H9 (cell line): ENCODE measurements at regions not wholly inside any gene's neighbourhood (a gene's known extent, or its start where the extent isn't known, plus 50 kb on each side); places are given as distances from the start of the nearest gene placed in this dataset.

Experiments
- DNase-seq: peaks from one replicate; pipeline ENCODE4 v3.0.0-alpha.2; 2017
- H2AFZ ChIP-seq: one replicate; pipeline ENCODE4 v1.6.1; 2013; ENCODE audit warnings: mild to moderate bottlenecking, low read length, control low read depth, moderate library complexity
- H2AK5ac ChIP-seq: 2 replicates; pipeline ENCODE4 v1.6.1; 2013; ENCODE audit warnings: low read length, control low read depth, mixed read lengths; ENCODE audit not compliant: insufficient read length
- H2BK120ac ChIP-seq: one replicate; pipeline ENCODE4 v1.6.1; 2013; ENCODE audit warnings: low read depth, mild to moderate bottlenecking, low read length, control low read depth, inconsistent platforms; ENCODE audit not compliant: poor library complexity, severe bottlenecking
- H2BK12ac ChIP-seq: 2 replicates; pipeline ENCODE4 v1.6.1; 2013; ENCODE audit warnings: low read length, control low read depth, mixed read lengths, low read depth; ENCODE audit not compliant: insufficient read length
- H2BK15ac ChIP-seq: 2 replicates; pipeline ENCODE4 v1.6.1; 2013; ENCODE audit warnings: low read depth, low read length, control low read depth
- H2BK20ac ChIP-seq: one replicate; pipeline ENCODE4 v1.6.1; 2013; ENCODE audit warnings: low read depth, mild to moderate bottlenecking, low read length, control low read depth, inconsistent platforms; ENCODE audit not compliant: poor library complexity, severe bottlenecking
- H2BK5ac ChIP-seq: 2 replicates; pipeline ENCODE4 v1.6.1; 2013; ENCODE audit warnings: low read length, control low read depth, mixed read lengths; ENCODE audit not compliant: insufficient read length
- H3K14ac ChIP-seq: 2 replicates; pipeline ENCODE4 v1.6.1; 2013; ENCODE audit warnings: low read length, control low read depth; ENCODE audit not compliant: insufficient read depth
- H3K18ac ChIP-seq: 2 replicates; pipeline ENCODE4 v1.6.1; 2013; ENCODE audit warnings: low read depth, mild to moderate bottlenecking, mixed read lengths, low read length, control low read depth; ENCODE audit not compliant: insufficient read length
- H3K23ac ChIP-seq: 2 replicates; pipeline ENCODE4 v1.6.1; 2013; ENCODE audit warnings: low read length, control low read depth, mixed read lengths, low read depth; ENCODE audit not compliant: insufficient read length
- H3K23me2 ChIP-seq: 2 replicates; pipeline ENCODE4 v1.6.1; 2013; ENCODE audit warnings: low read depth, mild to moderate bottlenecking, mixed read lengths, low read length, control low read depth; ENCODE audit not compliant: insufficient read length, poor library complexity, severe bottlenecking
- H3K27ac ChIP-seq: 2 replicates; pipeline ENCODE4 v1.5.1; 2013; ENCODE audit warnings: low read length, control low read depth, mixed read lengths, low read depth; ENCODE audit not compliant: insufficient read length
- H3K27me3 ChIP-seq: 2 replicates; pipeline ENCODE4 v1.6.1; 2013; ENCODE audit warnings: low read length, control low read depth, inconsistent platforms; ENCODE audit not compliant: insufficient read depth
- H3K4ac ChIP-seq: 2 replicates; pipeline ENCODE4 v1.6.1; 2013; ENCODE audit warnings: low read depth, mild to moderate bottlenecking, control low read depth, inconsistent platforms, low read length, moderate library complexity
- H3K4me1 ChIP-seq: 2 replicates; pipeline ENCODE4 v1.6.1; 2013; ENCODE audit warnings: low read length, control low read depth, inconsistent platforms; ENCODE audit not compliant: insufficient read depth
- H3K4me2 ChIP-seq: 2 replicates; pipeline ENCODE4 v1.6.1; 2013; ENCODE audit warnings: low read length, control low read depth, mixed read lengths; ENCODE audit not compliant: insufficient read length, insufficient read depth
- H3K56ac ChIP-seq: 2 replicates; pipeline ENCODE4 v1.6.1; 2013; ENCODE audit warnings: low read depth, mild to moderate bottlenecking, mixed read lengths, low read length, control low read depth; ENCODE audit not compliant: insufficient read length
- H3K79me1 ChIP-seq: 2 replicates; pipeline ENCODE4 v1.6.1; 2013; ENCODE audit warnings: low read depth, mild to moderate bottlenecking, moderate library complexity, low read length, control low read depth, inconsistent platforms; ENCODE audit not compliant: insufficient read depth, poor library complexity, severe bottlenecking
- H3K79me2 ChIP-seq: 2 replicates; pipeline ENCODE4 v1.6.1; 2013; ENCODE audit warnings: low read length, control low read depth, inconsistent platforms; ENCODE audit not compliant: insufficient read depth
- H3K9ac ChIP-seq: 2 replicates; pipeline ENCODE4 v1.6.1; 2013; ENCODE audit warnings: low read length, control low read depth, mixed read lengths; ENCODE audit not compliant: insufficient read length; ENCODE audit errors: extremely low read depth
- H3K9me3 ChIP-seq: one replicate; pipeline ENCODE4 v1.6.1; 2013; ENCODE audit warnings: low read depth, low read length, inconsistent platforms; ENCODE audit not compliant: control insufficient read depth
- H3T11ph ChIP-seq: one replicate; pipeline ENCODE4 v1.6.1; 2013; ENCODE audit warnings: mild to moderate bottlenecking, low read length, control low read depth, inconsistent platforms
- H4K20me1 ChIP-seq: one replicate; pipeline ENCODE4 v1.6.1; 2013; ENCODE audit not compliant: control insufficient read depth, insufficient read length, insufficient read depth
- H4K5ac ChIP-seq: 2 replicates; pipeline ENCODE4 v1.6.1; 2013; ENCODE audit warnings: low read depth, mild to moderate bottlenecking, mixed read lengths, low read length, control low read depth; ENCODE audit not compliant: insufficient read length
- H4K8ac ChIP-seq: replicated peaks from 2 replicates; pipeline ENCODE4 v1.6.1; 2013; ENCODE audit warnings: low read length, control low read depth, mixed read lengths, low read depth; ENCODE audit not compliant: insufficient read length
- H4K91ac ChIP-seq: 2 replicates; pipeline ENCODE4 v1.6.1; 2013; ENCODE audit warnings: low read depth, mild to moderate bottlenecking, moderate library complexity, mixed read lengths, low read length, control low read depth; ENCODE audit not compliant: insufficient read length
- H3K27ac Mint-ChIP-seq, 3 experiments: 2 replicates in 2 of 3; 3 replicates in 1 of 3; pipeline ENCODE4 v1.8.0; 2020 to 2021; ENCODE audit warnings: mixed read lengths in 3 of 3, mild to moderate bottlenecking in 1 of 3, moderate library complexity in 1 of 3
- H3K27me3 Mint-ChIP-seq: 2 replicates; pipeline ENCODE4 v1.8.0; 2021; ENCODE audit warnings: low read depth, mild to moderate bottlenecking, moderate library complexity, mixed read lengths
- H3K36me3 Mint-ChIP-seq, 3 experiments: 2 replicates in 2 of 3; 3 replicates in 1 of 3; pipeline ENCODE4 v1.8.0; 2020 to 2021; ENCODE audit warnings: low read depth in 3 of 3, mixed read lengths in 3 of 3; ENCODE audit not compliant: insufficient read depth in 1 of 3
- H3K4me1 Mint-ChIP-seq, 2 experiments: 2 replicates each; pipeline ENCODE4 v1.8.0; 2020; ENCODE audit warnings: mixed read lengths in 2 of 2
- H3K4me3 Mint-ChIP-seq, 2 experiments: 2 replicates in 1 of 2; 3 replicates in 1 of 2; pipeline ENCODE4 v1.8.0; 2020 to 2021; ENCODE audit warnings: mild to moderate bottlenecking in 2 of 2, mixed read lengths in 2 of 2, moderate library complexity in 1 of 2
- H3K9me3 Mint-ChIP-seq, 2 experiments: 2 replicates in 1 of 2; 3 replicates in 1 of 2; pipeline ENCODE4 v1.8.0; 2020; ENCODE audit warnings: mild to moderate bottlenecking in 2 of 2, mixed read lengths in 2 of 2, moderate library complexity in 1 of 2
- CTCF ChIP-seq: fragments of 200-600 bp; sonication (generic); conservative IDR thresholded peaks from 3 replicates; pipeline ENCODE4 v1.8.0; 2021; ENCODE audit warnings: antibody characterized with exemption, mild to moderate bottlenecking
- WGBS: extraction: QIAGEN DNeasy Blood & Tissue Kit; methylation state at CpG from one replicate; pipeline ENCODE4 v1.1.7; 2013; ENCODE audit warnings: missing lambda C conversion rate, low lambda C conversion rate, mixed read lengths; ENCODE audit not compliant: insufficient read length; ENCODE audit errors: extremely low coverage; 5-methylcytosine and 5-hydroxymethylcytosine counted together

- no peak overlapping the region for H3K18ac ChIP-seq
- no peak overlapping the region for H3T11ph ChIP-seq
- no peak overlapping the region for H4K8ac ChIP-seq
- H3K23me2 ChIP-seq, result no peaks in the 10 kb centered on the region
- WGBS, result no CpG with 5 or more reads among the region's 11 CpGs
- no peak overlapping the region for H3K23ac ChIP-seq
- H2BK15ac ChIP-seq, result no peak overlapping the region
- no peak overlapping the region for H3K14ac ChIP-seq
- no peak overlapping the region for H2AFZ ChIP-seq
- Mint-ChIP-seq H3K27me3 (no peaks in the 10 kb centered on the region), H3K4me1 (peaks cover 6% of the 10 kb centered on the region in 2 experiments), H3K4me3 (no peak overlapping the region), H3K36me3 (no peaks in the 10 kb centered on the region; a peak in 1 of 7 replicates), H3K9me3 (no peaks in the 10 kb centered on the region), H3K27ac (no peak overlapping the region; a peak in 1 of 7 replicates)
- no peak overlapping the region for H3K4me2 ChIP-seq
- no peaks in the 10 kb centered on the region for H4K20me1 ChIP-seq
- H4K5ac ChIP-seq, result no peak overlapping the region
- H2BK20ac ChIP-seq, result no peak overlapping the region
- TF ChIP-seq CTCF, result no peak
- no peaks in the 10 kb centered on the region for H3K27me3 ChIP-seq
- no peak overlapping the region for H2BK12ac ChIP-seq
- no peak overlapping the region for H4K91ac ChIP-seq
- no peak overlapping the region for H2BK5ac ChIP-seq
- no peak overlapping the region for H3K9ac ChIP-seq
- H3K4me1 ChIP-seq, result no peaks in the 10 kb centered on the region
- no peak overlapping the region for H3K27ac ChIP-seq
- H3K79me2 ChIP-seq, result no peaks in the 10 kb centered on the region
- no peak overlapping the region for H3K56ac ChIP-seq
- no peak overlapping the region for H2BK120ac ChIP-seq
- H3K9me3 ChIP-seq, result no peaks in the 10 kb centered on the region
- H2AK5ac ChIP-seq, result no peak overlapping the region
- DNase-seq, result no peak
- no peak overlapping the region for H3K4ac ChIP-seq
- no peaks in the 10 kb centered on the region for H3K79me1 ChIP-seq
These were observed 1041.8 kb downstream of the VRK1 start for GRCh38 chr14:97838986-97839385.
